ENCODE measurements at regions not wholly inside any gene's neighbourhood (a gene's known extent, or its start where the extent isn't known, plus 50 kb on each side); places are given as distances from the start of the nearest gene placed in this dataset.
A peak's percentile ranks its signal among the peaks of the same experiment; 100 is the strongest.

DNA sequence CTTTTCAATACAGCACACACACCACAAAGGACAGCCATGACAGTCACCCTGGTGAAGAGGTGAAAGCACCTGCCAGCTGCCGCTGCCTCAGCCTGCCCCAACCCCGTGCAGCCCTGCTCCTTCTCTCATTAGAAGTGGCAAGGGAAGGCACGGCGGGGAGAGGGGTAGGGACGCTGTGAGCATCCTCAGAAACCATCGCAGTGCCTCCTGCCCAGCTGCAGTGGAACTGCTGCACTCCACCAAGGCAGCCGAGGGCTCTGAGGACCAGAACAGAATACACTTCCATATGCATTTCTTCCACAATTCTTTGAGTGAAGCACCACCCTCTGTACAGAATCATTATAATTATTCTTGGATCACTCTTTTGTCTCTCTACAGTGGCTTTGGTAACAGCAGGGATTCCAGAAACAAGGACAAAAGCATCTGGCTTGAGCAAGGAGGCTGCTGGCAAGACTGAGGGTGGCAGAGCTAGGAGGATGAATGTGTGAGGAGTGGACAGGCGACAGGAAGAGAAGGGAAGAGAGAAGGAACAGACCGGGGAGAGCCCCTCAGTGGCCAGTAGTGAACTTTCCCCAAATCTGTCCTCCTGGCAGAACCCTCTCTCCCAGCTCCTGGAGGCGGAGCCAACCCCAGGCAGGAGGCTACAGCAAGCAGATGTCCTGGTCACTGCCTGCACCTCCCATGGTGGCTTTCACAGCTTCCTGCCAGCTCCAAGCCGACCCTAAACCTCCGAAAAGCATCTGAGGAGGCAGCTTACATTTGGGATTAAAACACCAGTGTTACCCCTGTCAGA is 73.2 kb downstream of the MTNR1A start:
- TF ChIP-seq POLR2A (IDR thresholded peaks at IDR 0.05), result no peak
- TF ChIP-seq, protein P1, sequence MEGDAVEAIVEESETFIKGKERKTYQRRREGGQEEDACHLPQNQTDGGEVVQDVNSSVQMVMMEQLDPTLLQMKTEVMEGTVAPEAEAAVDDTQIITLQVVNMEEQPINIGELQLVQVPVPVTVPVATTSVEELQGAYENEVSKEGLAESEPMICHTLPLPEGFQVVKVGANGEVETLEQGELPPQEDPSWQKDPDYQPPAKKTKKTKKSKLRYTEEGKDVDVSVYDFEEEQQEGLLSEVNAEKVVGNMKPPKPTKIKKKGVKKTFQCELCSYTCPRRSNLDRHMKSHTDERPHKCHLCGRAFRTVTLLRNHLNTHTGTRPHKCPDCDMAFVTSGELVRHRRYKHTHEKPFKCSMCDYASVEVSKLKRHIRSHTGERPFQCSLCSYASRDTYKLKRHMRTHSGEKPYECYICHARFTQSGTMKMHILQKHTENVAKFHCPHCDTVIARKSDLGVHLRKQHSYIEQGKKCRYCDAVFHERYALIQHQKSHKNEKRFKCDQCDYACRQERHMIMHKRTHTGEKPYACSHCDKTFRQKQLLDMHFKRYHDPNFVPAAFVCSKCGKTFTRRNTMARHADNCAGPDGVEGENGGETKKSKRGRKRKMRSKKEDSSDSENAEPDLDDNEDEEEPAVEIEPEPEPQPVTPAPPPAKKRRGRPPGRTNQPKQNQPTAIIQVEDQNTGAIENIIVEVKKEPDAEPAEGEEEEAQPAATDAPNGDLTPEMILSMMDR (IDR thresholded peaks at IDR 0.05), result no peak
- intact Hi-C loops (cut with DNase I), result loop anchor here in 1 of 10 donors (10.0 kb wide), 1 partner anchor 103 kb away; no protein-coding TSS in a partner anchor
- Histone ChIP-seq H3K4me3 (no peak overlapping the region), H3K9me3 (no peaks in the 10 kb centered on the region), H3K27me3 (peaks cover 0 to 33% (median 0%) of the 10 kb centered on the region in 9 donors), H3K27ac (no peak overlapping the region), H3K4me1 (no peaks in the 10 kb centered on the region), H3K36me3 (no peaks in the 10 kb centered on the region)
- DNase-seq, result no peak
- no peak for ATAC-seq
- 65 to 78% (median 71%) methylated on average over 12 of the region's 12 CpGs for WGBS, 4 donors

DNA sequence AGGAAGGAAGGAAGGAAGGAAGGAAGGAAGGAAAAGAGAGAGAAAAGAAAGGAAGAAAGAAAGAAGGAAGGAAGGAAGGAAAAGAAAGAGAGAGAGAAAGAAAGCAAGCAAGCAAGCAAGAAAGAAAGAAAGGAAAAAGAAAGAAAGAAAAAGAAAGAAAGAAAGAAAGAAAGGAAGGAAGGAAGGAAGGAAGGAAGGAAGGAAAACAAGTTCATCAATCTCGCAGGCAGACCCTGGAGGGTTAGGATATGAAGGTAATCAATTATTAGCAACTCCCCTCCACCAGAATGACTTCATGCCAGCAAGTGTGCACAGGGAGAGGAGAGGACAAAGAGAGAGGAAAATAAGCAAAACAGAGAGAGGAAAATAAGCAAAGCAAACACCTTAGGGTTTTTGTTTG is 80.2 kb downstream of the MTNR1A start:
- ATAC-seq, result no peak
- Histone ChIP-seq H3K4me1 (no peaks in the 10 kb centered on the region), H3K27ac (no peak overlapping the region), H3K9me3 (no peaks in the 10 kb centered on the region), H3K4me3 (no peak overlapping the region), H3K36me3 (no peaks in the 10 kb centered on the region), H3K27me3 (peaks cover 0 to 11% (median 0%) of the 10 kb centered on the region in 9 donors)
- intact Hi-C loops (cut with DNase I), result loop anchor here in 4 of 10 donors (2.0 to 10.0 kb wide), 3 partner anchors 110 to 180 kb away; no protein-coding TSS in a partner anchor
- WGBS, 4 donors, result 50 to 70% (median 63%) methylated on average over 1 of the region's 1 CpG
- DNase-seq, result no peak
- TF ChIP-seq, protein P1 (IDR thresholded peaks at IDR 0.05), result no peak
- no peak for TF ChIP-seq POLR2A (IDR thresholded peaks at IDR 0.05)

DNA sequence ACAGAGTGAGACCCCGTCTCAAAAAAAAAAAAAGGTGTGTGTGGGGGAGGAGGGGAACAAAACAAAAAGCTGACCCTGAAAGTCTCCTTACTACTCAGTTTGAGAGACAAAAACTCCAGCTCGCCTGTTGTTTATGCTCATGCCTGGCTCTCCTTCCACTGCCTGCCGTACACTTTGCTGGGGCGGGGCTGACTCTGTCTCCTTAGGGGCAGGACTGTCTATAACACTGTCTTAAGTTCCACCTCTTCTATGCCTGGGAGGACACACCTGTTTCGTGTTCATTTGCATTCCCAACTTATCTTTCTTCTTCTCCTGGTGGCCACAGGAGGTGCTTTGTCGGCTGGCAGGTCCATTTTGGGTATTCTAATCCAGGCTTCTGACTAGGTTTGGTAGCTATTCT is 81.4 kb downstream of the MTNR1A start:
- intact Hi-C loops (cut with DNase I), result loop anchor here in 8 of 10 donors (1.0 to 10.0 kb wide), 6 partner anchors 108 to 179 kb away; no protein-coding TSS in a partner anchor
- no peak for TF ChIP-seq POLR2A (IDR thresholded peaks at IDR 0.05)
- TF ChIP-seq, protein P1 (IDR thresholded peaks at IDR 0.05), result no peak
- H3K4me3 ChIP-seq, result no peak overlapping the region
- ATAC-seq, result no peak
- no peak overlapping the region for H3K27ac ChIP-seq
- no peaks in the 10 kb centered on the region for H3K36me3 ChIP-seq
- H3K9me3 ChIP-seq, result no peaks in the 10 kb centered on the region
- WGBS, 4 donors, result 42 to 62% (median 49%) methylated on average over 6 of the region's 6 CpGs
- H3K4me1 ChIP-seq, result no peaks in the 10 kb centered on the region
- no peak for DNase-seq
- peaks cover 0 to 3% (median 0%) of the 10 kb centered on the region in 9 donors for H3K27me3 ChIP-seq

DNA sequence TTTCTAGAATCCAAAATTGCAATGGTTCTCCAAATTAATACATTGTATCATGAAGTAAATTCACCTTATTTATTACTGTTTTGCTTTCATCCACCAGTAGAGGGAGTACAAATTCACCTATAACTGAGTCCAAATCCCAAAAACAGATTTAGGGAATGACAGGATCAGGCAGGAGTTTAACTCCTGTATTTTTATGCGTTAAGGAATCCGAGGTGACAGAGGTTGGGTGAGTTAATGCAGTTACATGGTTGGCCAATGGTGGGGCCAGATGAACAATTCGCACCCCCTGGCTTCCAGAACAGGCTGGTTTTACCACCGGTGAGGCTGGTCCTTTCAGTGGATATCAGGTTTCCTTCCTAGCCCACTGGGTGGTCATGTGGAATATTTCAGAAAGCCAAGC is 82.4 kb downstream of the MTNR1A start:
- no peak overlapping the region for H3K27ac ChIP-seq
- ATAC-seq (no peak), DNase-seq (no peak)
- WGBS, 4 donors, result 8 to 11% (median 10%) methylated on average over 4 of the region's 4 CpGs
- intact Hi-C loops (cut with DNase I), result loop anchor here in 7 of 10 donors (1.0 to 10.0 kb wide), 6 partner anchors 109 to 178 kb away; no protein-coding TSS in a partner anchor
- no peaks in the 10 kb centered on the region for H3K36me3 ChIP-seq
- H3K27me3 ChIP-seq, result no peaks in the 10 kb centered on the region
- no peak for TF ChIP-seq POLR2A (IDR thresholded peaks at IDR 0.05)
- TF ChIP-seq, protein P1 (IDR thresholded peaks at IDR 0.05), result peak; percentile 27 to 69 (median 49)
- H3K9me3 ChIP-seq, result no peaks in the 10 kb centered on the region
- no peak overlapping the region for H3K4me3 ChIP-seq
- H3K4me1 ChIP-seq, result no peaks in the 10 kb centered on the region
